GM19395 (cell line): ENCODE measurements at regions not wholly inside any gene's neighbourhood (a gene's known extent, or its start where the extent isn't known, plus 50 kb on each side); places are given as distances from the start of the nearest gene placed in this dataset.

Source experiments
- ATAC-seq: cut with Tn5 transposase; IDR thresholded peaks from one replicate; pipeline ENCODE4 v1.9.1; 2021; ENCODE audit warnings: mild to moderate bottlenecking, moderate library complexity; ENCODE audit not compliant: unreplicated experiment

DNA sequence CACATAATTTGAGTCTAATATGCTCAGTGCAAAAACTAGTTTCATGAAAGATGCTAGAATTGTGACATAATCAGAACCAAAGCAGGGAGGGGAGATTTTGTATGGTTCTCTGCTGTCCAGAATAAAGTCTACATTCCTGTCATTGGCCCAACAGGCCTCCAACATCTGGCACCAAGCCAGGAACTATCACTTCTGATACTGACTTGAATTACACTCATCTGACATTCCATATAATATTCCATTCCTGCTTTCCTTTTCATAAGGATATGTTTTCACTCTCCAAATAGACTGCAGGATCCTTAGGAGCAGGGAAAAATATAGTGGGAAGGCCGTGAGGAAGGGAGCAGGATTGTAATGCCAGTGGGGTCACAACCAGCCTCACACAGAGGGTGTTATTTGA lies 84.6 kb upstream of the BTN3A2 start:
- no peak for ATAC-seq

DNA sequence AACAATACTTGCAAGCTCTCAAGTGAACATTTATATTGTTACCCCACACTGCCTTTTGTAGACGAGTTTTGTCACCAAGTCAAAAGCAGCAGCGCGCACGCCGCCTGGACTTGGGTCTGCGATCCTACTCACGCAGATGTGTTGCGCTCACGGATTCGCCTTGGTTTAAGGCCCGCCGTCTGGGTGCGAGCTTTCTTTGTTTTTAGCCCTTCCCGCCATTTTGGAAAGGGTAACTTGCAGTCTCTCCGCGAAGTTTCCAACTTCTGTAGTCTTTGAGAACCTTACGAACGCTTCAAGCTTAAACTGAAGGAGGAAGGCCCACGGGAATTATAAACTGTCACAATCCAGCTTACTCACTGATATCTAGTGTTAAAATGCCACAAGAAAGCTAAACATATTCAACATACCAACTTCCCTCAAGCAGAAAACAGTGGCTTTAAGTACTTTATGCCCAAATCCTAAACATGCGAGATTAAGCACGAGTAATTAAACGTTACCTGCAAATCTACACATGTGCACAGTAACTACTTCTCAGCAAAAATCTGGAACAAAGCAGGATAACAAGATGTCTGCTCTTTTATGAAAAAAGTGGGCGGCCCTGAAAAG lies 80.4 kb upstream of the BTN3A2 start:
- no peak for ATAC-seq

DNA sequence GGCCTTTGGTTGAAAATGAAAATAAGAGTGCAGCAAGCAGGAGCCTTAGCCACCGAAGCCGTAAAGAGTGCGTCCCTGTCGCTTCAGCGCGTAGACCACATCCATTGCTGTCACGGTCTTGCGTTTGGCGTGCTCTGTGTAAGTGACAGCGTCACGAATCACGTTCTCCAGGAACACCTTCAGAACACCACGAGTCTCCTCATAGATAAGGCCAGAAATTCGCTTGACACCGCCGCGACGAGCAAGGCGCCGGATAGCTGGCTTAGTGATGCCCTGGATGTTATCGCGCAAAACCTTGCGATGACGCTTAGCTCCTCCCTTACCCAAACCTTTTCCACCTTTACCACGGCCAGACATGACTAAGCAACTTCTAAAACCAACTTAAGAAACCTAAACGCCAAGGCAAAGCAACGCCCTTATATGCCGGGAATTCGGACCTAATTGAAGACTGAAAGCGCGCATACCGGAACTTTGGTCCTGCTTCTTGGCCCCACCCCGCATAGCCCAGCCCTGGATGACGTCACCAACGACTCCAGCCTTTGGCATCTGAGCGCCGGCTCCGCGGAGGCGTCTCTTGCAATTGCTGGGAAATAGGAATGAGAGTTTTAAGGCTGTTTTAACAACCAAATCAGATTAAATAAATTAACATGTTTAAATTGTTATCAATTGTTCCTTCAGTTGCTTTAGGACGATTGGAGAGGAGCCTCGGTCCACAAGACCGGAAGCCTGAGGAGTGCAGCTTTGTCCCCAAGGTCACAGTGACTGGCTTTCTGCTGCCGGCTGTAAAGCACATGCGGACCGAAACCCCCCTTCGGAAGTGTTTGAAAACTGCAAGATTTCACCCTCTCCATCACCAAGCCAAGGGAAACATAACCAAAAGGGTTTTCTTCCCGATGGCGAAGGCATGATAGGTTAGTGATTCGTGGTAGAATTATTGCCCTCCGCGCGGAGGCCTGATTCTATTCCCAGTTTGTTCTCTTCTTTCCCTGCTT lies 79.6 kb upstream of the BTN3A2 start:
- ATAC-seq: peak; percentile 72

DNA sequence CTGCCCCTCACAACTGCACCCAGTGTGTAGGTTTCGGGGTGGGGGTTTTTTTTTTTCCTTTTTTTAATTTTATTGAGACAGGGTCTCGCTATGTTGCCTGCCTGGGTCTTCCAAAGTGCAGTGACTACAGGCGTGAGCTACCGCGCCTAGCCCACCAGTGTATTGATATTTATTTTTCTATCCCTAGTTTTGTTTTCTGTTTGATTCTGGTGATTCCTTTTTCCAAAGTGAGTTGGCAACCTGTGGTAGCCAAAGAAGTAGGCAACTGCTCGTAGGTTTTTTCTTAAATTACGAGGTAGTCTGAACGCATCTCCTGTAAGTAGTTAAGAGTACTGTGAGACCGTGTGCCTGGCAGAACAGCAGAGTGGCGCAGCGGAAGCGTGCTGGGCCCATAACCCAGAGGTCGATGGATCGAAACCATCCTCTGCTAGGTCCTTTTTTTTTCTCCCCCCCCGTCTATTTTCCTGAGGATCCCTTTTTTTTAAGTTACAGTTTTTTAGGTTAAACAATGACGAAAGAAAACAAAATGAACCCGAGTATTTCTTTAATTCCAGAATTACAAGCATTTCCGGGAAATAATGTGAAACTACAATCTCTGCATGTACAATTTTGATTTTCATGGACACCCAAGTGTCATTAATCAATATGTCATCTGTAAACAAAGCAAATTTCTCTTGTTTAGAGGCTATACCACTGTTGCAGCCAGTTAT lies 78.7 kb upstream of the BTN3A2 start:
- no peak for ATAC-seq

DNA sequence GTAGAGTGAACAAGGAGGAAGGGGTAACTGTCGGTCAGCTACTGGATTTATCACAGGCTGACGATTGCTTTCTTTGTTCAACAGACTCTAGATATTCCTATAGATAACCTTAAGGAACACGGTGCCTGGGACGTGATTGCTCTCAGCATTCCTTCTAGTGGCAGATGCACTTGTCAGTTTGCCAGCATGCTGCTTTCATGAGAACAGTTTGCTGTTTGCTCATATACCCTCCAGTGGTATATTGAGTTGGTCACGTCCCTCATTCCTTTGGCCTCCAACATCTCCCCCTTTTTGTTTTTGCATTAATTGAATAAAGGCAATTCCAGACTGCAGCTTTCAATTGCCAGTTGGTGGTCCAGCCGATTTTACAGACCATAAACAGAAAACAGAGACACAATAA lies 76.8 kb upstream of the BTN3A2 start:
- no peak for ATAC-seq

DNA sequence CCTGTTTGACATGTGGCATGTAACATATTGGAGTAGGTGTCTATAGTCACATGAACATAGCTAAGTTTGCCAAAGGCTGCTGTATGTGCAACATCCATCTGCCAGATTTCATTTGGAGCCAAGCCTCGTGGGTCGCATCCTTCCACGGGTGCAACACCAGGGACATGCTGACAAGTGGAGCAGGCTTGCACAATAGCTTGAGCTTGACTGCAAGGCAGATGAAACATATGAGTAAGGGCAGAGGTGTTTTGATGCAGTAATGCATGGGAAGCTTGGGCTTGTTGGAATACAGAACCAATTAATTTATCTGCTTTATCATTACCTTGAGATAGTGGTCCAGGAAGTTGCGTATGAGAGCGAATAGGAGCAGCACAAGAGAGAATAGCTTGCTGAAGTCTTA lies 74.1 kb upstream of the BTN3A2 start:
- no peak for ATAC-seq

DNA sequence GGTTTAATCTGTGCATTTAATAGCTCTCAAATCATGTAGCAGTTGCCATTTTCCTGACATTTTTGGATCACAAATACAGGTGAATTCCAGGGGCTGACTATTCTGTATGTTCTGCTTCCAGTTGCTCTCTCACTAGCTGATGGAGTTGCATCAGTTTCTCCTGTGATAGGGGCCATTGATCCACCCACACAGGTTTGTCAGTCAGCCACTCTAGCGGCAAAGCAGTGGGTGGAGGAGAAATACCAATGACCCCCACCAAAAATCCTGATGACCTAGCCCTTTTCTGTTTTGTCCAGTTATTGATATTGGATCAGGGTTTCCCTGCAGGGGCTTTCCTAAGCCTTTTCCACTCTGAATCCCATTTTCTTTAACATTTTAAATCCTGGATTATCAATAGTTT lies 72.3 kb upstream of the BTN3A2 start:
- no peak for ATAC-seq

DNA sequence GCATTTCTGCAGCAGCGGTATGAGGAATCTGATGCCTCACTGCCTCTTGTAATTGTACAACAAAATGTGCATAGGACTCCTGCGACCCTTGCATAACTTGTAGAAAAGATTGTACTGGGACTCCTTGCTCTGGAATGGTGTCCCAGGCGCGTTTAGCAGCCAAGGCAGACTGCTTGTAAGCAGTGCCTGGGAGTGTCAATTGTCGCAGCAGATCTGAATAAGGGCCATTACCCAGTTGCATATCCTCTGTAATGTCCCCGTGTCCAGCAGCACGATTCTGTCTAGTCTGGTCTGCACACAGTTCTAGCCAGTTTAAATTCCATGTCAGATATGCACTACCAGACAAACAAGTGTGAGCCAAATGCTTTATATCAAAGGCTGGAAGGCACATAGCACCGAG lies 70.7 kb upstream of the BTN3A2 start:
- no peak for ATAC-seq

DNA sequence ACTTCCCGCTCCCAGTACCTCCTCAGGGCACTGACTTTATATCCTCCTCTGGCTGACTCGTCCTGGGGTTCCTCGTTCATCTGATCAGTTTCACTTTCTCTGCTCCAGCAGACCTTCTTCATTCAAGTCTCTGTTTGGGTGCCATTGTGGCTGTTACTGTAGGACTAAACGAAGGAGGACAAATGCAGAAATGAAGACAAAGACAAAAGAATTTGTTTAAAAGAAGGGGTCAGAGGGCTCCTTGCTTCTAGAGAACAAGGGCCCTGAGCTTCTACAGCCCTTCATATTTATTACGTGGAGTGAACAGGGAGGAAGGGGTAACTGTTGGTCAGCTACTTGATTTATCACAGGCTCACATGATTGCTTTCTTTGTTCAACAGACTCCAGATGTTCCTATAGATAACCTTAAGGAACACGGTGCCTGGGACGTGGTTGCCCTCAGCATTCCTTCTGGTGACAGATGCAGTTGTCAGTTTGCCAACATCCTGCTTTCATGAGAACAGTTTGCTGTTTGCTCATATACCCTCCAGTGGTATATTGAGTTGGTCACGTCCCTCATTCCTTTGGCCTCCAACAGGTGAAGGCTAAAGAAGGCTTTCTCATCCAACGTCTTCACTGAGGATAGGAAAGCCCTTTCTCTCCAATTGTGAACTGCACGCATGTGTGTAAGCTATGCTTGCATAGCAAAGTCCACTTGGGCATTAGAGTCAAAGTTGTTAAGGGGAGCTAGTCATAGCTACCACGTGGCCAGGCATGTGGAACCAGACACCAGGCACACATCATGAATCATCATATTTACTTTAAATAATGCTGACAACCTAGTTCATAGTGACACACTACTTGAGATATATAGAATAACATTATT lies 69.1 kb upstream of the BTN3A2 start:
- no peak for ATAC-seq

DNA sequence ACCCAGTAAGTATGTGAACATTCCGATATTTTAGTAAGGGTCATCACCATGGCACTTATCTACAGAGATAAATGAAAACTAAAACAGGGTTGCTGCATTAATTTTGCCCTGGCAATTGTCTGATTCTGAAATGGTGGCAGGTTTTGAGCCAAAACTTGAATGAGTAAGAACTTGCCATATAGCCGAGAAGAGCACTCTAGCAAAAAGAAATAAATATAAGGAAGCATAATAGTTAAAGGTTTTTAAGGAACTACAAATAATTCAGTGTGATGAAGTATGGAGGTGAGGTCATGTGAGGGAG lies 68.5 kb upstream of the BTN3A2 start:
- ATAC-seq: no peak

DNA sequence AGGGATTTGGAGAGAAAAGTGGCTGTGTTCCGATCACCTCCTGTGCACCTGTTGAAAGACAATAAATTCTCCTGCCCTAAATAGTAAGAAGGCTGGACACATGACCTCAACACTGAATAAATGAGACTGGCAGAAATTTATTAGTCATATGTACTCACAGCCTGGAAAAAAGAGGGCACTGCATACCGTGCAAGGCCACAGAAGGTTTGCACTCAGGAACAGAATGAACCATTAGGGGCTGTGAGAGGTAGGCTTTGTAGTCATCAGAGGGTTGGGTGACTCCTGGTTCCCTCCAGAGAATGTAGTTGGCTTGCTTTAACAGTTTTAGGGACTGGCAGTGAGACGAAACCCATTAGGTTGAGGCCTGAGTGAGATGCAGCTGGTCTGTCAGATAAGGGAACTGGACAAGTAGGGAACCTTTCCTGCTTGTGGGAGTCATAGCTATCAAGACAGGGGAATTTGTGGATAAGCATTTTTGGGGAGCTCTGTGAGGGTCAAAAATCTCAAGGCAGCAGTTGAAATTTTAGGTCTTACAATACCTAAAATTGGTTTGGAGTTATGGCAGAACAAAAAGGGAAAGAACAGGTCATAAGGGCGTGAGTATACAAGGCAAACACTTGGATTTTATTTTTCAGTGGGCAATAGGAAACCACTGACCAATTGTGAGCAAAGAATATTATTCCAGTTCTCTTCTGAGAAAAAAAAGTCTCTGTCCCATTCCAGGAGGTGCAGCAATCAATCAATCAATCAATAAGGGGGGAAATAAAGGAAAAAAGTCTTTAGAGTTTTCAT lies 67.9 kb upstream of the BTN3A2 start:
- no peak for ATAC-seq

DNA sequence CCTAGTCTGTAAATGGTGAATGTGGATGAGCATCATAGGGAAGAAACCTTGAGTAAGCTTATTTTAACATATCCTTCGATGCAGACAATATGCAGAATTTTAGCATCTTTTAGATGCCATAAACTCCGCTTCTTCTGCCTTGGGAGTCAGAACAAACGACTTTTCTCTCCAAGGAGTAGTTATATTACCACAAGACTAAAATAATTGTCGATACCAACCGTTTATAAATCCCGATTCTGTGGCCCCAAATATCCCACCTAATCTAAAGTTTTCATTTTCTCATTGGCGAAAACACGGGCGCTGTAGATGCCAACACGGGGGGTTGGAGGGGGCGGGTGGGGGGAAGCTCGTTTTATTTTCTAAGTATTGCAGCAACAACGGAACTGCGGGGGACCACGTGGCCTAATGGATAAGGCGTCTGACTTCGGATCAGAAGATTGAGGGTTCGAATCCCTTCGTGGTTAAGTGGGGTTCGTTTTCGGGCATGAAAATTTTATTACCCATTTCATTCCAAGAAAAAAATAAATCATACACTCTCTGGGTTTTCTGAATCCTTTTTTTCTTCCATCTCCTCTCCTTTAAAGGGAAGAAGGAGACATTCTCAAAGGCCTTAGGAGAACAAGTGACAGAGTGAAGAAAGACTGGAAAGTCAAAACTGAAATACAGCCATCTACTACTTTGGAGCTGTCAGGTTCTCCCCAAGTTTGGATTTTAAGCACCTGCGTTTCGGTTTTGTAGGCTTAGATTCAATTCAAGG lies 65.5 kb upstream of the BTN3A2 start:
- ATAC-seq: no peak

DNA sequence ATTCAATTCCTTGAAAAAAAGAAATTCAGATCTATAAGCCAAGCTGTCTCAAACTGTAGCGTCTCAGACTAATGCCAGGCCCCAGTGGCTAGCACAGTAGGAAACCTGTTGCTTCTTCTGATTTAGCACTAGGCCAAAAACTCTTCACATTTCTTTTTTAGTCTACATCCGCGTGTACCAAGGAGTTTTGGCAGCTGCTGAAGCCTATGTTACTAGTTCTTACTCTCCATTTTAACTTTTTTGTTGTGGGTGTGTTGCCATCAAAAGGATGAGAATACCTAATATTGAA lies 65.0 kb upstream of the BTN3A2 start:
- ATAC-seq: no peak

DNA sequence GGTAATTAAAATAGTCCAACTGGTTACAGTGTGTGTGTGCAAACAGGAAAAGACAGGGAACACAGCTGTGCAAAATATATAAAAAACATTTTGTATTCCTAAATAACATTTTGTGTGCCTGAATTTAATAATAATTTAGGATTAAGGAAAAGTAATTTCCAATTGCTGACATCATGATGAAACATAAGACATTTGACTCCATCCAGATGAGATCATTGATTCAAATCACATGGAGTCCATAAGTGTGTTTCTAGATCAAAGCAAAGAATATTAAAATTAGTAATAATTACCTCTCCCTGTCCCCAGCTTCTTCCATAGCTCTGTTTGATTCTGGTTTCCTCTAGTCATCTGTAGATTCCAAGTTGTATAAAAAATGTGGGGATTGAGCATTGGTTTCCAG lies 64.6 kb upstream of the BTN3A2 start:
- no peak for ATAC-seq

DNA sequence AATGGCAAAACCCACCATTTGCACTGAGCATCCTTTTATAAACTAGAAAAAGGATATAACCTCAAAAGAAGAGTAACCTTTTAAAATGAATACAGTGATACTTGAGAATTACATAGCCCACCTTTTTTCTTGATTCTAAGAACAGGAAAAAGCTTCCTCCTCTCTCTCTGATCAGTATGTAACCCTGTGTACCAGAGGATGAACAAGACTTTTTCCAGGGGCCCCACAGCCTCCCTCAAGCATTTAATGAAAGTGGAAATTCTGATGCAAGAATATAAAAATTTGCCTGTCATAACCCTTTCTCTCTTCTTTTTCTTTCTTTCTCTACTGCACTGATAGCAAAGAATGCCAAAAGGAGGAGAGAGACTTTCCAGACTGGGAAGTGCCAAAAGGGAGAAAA lies 64.2 kb upstream of the BTN3A2 start:
- no peak for ATAC-seq

DNA sequence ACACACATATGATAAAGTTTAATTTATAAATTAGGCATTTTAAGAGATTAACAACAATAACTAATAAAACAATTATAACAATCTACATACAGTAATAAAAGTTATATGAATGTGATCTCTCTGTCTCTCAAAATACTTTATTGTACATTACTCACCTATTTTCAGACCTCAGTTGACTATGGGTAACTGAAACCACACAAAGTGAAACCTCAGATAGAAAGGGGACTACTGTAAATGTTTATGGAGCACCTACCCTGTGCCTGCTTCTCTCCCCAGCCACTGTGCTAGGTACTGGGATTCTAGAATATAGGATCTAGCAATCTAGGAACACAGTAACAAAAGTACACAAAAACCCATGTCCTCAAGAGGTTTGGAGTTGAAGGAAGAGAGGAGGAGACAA lies 63.4 kb upstream of the BTN3A2 start:
- no peak for ATAC-seq

DNA sequence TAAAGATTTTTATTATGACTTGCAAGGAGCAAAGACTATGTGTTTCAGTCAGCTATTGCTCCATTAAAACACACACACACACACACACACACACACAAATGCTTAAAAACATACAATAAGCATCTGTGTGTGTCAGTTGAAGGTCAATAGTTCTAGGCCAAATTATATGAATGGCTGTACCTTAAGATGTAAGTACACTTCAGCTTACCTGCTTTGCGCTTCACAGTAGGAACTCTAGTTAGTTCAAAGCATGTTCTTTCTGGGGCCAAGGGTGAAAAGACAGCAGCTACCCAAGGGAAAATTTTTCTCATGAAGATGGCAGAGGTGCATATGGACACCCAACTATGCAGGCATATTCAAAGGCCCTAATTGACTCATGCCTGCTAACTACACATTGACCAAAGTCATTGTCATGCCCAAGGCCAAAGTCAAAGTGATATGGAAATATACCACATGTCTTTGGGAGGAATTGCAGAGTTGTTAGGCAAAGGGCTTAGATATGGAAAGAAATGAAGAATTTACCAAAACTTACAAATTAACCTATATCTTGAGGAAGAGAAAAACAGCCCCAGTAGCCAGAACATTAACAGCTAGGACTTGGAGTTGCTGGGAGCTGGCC lies 61.9 kb upstream of the BTN3A2 start:
- ATAC-seq: no peak

DNA sequence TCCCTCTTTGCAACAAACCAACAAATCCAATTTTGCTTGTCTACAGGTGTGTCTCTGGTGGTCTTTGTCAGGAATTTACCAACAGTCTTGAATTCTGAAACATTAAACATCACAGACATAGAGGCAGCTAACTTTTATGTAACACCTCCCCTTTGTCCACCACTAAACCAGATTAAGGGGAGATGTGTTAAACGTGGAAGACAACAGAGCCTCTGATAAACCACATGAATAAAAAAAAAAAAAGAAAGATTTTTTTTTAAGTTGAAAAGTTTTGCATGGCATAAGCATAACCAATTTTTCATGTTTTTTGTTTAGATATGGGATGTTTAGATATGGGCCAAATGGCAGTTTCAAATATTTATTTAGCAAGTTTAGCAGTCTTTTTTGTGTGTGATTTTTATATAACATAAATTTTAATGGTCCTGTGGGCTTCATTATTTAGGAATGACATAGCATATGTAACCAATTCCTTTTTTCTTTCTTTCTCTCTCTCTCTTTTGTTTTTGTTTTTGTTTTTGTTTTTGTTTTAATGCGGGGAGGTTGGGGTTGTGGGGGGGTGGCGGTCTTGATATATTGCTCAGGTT lies 60.7 kb upstream of the BTN3A2 start:
- ATAC-seq: no peak
